ENCODE measurements at regions not wholly inside any gene's neighbourhood (a gene's known extent, or its start where the extent isn't known, plus 50 kb on each side); places are given as distances from the start of the nearest gene placed in this dataset.

DNA sequence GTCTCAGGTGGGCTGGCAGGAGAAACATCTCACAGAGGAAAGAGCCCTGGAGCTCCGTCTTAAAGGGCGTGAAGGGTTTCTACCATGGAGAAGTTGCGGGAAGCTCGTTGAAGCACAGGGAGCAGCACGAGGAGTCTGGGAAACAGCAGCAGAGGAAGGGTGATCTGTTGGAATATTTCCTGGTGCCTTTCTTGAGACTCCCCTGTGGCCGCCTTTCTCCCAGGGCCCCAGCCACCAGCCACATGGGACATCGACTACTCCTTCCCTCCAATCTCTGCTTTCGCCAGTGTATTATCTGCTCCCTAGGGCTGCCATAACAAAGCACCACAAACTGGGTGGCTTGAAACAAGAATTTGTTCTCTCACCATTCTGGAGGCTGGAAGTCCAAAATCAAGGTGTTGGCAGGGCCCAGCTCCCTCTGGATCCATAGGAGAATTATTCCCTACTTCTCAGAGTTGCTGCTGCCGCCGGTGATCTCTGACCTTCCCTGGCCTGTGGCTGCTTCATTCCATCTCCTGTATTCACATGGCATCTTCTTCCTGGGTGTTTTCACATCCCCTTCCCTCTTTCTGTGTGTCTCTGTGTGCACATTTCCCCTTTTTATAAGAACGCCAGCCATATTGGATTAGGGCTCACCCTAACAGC, 152.8 kb upstream of the GSC start:
- H3K23me2 ChIP-seq (ENCODE audit: insufficient read length, low read depth, low read length, poor library complexity, severe bottlenecking) = no peaks in the 10 kb centered on the region
- Mint-ChIP-seq H3K4me1 (no peaks in the 10 kb centered on the region), H3K4me3 (no peak overlapping the region), H3K36me3 (ENCODE audit: insufficient read depth in 1 of 3, low read depth in 3 of 3) (no peaks in the 10 kb centered on the region), H3K27me3 (ENCODE audit: low read depth) (peaks cover 16% of the 10 kb centered on the region), H3K9me3 (peaks cover 0 to 2% of the 10 kb centered on the region in 2 experiments; a peak in 1 of 5 replicates), H3K27ac (no peak overlapping the region; a peak in 1 of 7 replicates)
- H2BK120ac ChIP-seq (ENCODE audit: low read depth, low read length, poor library complexity, severe bottlenecking) = no peak overlapping the region
- H4K8ac ChIP-seq (replicated peaks; ENCODE audit: insufficient read length, low read depth, low read length) = no peak overlapping the region
- H4K5ac ChIP-seq (ENCODE audit: insufficient read length, low read depth, low read length) = no peak overlapping the region
- H2AFZ ChIP-seq (ENCODE audit: low read length) = no peak overlapping the region
- TF ChIP-seq, protein P1, sequence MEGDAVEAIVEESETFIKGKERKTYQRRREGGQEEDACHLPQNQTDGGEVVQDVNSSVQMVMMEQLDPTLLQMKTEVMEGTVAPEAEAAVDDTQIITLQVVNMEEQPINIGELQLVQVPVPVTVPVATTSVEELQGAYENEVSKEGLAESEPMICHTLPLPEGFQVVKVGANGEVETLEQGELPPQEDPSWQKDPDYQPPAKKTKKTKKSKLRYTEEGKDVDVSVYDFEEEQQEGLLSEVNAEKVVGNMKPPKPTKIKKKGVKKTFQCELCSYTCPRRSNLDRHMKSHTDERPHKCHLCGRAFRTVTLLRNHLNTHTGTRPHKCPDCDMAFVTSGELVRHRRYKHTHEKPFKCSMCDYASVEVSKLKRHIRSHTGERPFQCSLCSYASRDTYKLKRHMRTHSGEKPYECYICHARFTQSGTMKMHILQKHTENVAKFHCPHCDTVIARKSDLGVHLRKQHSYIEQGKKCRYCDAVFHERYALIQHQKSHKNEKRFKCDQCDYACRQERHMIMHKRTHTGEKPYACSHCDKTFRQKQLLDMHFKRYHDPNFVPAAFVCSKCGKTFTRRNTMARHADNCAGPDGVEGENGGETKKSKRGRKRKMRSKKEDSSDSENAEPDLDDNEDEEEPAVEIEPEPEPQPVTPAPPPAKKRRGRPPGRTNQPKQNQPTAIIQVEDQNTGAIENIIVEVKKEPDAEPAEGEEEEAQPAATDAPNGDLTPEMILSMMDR (conservative IDR thresholded peaks at IDR 0.05) = no peak
- H4K91ac ChIP-seq (ENCODE audit: insufficient read length, low read depth, low read length) = no peak overlapping the region
- no peak overlapping the region for H2BK15ac ChIP-seq (ENCODE audit: low read depth, low read length)
- WGBS (ENCODE audit: extremely low coverage, insufficient read length, low lambda C conversion rate) = no CpG with 5 or more reads among the region's 11 CpGs
- H3K14ac ChIP-seq (ENCODE audit: insufficient read depth, low read length) = no peak overlapping the region
- DNase-seq = no peak
- no peak overlapping the region for H3K18ac ChIP-seq (ENCODE audit: insufficient read length, low read depth, low read length)
- no peak overlapping the region for H3K4ac ChIP-seq (ENCODE audit: low read depth, low read length)
- no peak overlapping the region for H3K27ac ChIP-seq (ENCODE audit: insufficient read length, low read depth, low read length)
- H3T11ph ChIP-seq (ENCODE audit: low read length) = no peak overlapping the region
- no peaks in the 10 kb centered on the region for H3K79me1 ChIP-seq (ENCODE audit: insufficient read depth, low read depth, low read length, poor library complexity, severe bottlenecking)
- no peaks in the 10 kb centered on the region for H3K4me1 ChIP-seq (ENCODE audit: insufficient read depth, low read length)
- no peak overlapping the region for H3K4me2 ChIP-seq (ENCODE audit: insufficient read depth, insufficient read length, low read length)
- H4K20me1 ChIP-seq (ENCODE audit: control insufficient read depth, insufficient read depth, insufficient read length) = no peaks in the 10 kb centered on the region
- no peak overlapping the region for H2BK12ac ChIP-seq (ENCODE audit: insufficient read length, low read depth, low read length)
- no peaks in the 10 kb centered on the region for H3K79me2 ChIP-seq (ENCODE audit: insufficient read depth, low read length)
- H3K56ac ChIP-seq (ENCODE audit: insufficient read length, low read depth, low read length) = no peak overlapping the region
- H2AK5ac ChIP-seq (ENCODE audit: insufficient read length, low read length) = no peak overlapping the region
- no peaks in the 10 kb centered on the region for H3K27me3 ChIP-seq (ENCODE audit: insufficient read depth, low read length)
- H3K9me3 ChIP-seq (ENCODE audit: control insufficient read depth, low read depth, low read length) = no peaks in the 10 kb centered on the region
- no peak overlapping the region for H3K23ac ChIP-seq (ENCODE audit: insufficient read length, low read depth, low read length)
- no peak overlapping the region for H2BK5ac ChIP-seq (ENCODE audit: insufficient read length, low read length)
- H2BK20ac ChIP-seq (ENCODE audit: low read depth, low read length, poor library complexity, severe bottlenecking) = no peak overlapping the region
- no peak overlapping the region for H3K9ac ChIP-seq (ENCODE audit: extremely low read depth, insufficient read length, low read length)

Measured in H9 (cell line).